RPMI8226 (cell line): ENCODE measurements at regions not wholly inside any gene's neighbourhood (a gene's known extent, or its start where the extent isn't known, plus 50 kb on each side); places are given as distances from the start of the nearest gene placed in this dataset.

Experiments
- DNase-seq: peaks from one replicate; pipeline ENCODE4 v3.0.0-alpha.2; 2015

DNA sequence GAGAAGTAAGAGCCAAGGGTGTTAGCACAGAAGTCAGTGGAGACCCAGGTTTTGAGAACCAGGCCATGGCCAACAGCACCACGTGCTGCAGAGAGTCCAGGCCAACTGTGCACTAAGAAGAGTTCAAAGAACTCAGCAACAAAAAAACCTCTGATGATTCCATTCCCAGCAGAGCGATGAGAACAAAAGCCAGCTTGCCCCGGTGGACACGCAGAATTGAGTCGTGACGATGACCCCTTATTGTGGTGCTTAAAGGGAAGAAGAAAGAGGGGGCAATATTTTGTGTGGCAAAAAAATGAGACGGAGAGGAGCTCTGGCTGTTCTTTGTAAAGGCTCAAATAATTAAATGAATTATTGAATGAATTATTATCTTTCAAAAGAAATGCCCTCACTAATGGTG, 468.3 kb upstream of the AUTS2 start:
- DNase-seq = no peak

DNA sequence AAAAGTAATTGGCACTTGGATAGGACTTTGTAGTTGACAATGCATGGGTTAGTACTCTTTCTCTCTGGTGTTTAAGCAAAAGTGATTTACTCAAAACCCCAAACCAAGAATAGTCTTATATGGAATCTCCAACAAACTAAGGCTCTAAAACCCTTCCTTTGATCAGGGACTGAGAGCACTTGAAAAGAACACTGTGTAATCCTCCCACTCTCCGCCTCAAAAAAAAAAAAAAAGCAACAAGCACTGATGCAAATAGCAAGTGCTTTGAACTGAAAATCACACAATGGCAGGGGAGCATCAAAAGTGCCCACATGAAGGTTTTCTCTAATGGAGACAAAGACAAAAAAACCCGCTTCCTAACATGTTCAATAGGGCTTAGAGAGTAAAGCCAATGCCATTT, 467.9 kb upstream of the AUTS2 start:
- no peak for DNase-seq

DNA sequence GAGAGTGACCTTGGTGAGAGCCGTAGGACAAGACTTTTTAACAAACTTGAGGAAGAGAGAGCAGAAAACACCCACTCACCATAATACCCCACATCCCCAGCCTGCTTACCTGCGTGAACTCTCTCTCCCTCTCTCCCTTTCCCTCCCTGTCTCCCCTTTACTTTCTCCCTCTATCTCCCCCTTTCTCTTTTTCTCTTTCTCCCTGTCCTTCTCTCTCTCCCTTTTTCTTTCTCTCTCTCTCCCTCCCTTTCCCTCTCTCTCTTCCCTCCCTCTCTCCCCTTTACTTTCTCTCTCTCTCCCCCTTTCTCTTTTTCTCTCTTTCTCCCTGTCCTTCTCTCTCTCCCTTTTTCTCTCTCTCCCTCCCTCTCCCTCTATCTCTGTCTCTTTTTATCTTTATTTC, 464.0 kb upstream of the AUTS2 start:
- DNase-seq = no peak

DNA sequence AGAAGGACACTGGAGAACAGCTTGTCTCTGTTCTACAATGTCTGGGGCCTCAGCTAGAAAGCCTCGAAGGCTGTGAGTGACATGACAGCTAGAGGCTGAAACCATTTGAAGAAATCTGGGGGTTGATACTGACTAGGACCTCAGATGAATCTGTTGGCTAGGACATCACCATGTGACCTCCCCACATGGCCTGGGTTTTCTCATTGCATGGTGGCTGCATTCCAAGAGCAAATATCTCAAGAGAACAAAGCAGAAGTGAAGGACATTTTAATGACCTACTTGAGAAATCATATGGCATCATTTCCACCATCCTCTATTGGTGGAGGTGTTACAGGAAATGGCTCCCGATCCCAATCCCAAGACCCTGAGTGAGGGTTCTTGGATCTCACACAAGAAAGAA, 450.6 kb upstream of the AUTS2 start:
- peak; percentile 70 for DNase-seq

DNA sequence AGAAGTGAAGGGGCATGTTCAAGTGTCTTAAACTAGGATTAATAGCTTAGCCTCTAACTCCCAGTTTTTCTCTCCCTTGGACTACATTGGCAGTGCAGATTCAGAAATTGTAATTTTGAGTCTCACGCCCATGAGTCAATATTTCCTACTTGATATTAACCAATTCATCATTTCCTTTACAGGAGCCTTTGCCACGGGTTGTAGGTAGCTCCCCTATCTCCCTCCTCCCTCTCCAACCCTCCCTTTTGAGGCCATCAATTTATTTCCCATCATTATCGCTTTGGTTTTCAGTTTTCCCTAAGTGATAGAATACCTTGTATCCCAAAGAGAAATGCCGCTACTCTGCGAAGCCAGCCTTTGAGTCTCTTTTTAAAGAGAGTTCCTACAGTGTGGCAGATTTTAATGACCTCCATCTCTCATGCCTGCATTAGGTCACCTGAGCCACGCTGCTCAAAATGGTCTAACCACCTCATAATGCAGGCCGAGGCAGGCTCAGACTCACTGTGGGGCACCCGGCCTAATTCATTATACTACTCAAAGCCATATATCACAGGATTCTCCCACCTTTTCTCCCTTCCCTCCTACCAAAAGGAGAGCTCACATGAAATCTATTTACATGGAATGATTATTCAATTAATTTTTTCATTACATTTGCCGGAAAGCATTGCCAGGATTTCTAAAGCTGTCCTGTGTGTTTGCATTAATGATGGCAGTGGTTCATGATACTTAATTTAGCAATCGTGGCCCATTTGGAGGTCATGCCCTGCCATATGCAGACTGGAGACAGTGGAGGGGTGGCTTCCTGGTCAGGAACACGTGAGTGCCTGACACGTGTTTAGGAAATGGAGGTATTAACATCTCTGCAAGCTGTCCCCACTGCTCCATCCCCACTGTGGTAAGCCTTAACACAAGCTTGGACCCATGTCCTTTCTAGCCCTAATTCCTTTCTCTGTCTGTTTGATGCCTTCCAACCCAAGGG, 448.2 kb upstream of the AUTS2 start:
- no peak for DNase-seq

DNA sequence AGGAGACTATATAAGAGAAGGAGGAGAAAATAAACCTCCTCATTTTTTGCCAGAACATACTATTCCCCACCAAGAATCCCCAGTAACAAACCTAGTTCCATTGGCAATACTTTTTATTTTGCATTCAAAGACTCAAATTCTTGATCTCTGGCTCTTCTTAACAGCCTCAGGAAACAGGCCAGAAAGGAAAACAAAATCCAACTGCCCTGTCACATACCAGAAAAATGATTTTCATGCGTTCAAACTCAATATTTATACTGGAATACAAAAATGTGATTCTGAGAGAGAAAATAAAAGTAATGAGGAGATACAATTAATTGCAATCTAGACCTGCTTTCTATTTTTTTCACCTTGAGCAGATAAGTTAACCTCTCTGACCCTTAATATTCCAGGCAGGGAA, 435.9 kb upstream of the AUTS2 start:
- no peak for DNase-seq

DNA sequence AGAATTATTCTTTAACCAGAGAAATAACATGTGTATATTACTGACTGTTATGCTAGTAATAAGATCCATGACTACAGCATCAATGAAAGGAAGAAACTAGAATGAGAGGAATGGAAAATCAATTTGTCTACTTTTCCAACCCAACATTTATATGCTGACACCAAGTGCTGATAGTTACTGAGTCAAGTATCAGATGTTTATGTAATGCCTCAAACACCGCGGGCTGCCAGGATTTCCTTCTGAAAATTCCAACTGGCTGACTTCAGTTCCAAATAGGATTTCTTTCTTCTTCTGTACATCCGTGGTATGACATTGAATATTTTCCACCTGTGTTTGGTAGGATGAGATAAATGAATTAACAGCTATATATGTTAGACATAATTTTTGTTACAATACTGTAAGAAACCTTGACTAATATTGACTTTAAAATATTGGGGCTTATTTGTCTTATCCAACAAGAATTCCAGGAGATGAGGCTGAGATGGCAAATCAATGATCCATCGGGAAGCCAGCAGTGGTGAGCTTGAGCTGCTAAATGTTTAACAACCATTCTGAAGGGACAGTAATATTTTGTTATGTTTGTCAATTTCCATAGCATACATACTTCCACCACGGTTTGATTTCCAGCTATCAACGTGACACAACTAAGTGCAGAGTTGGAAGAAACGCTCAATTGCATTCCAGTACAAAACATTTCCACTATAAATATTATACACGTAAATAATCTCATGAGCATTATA, 435.2 kb upstream of the AUTS2 start:
- no peak for DNase-seq

DNA sequence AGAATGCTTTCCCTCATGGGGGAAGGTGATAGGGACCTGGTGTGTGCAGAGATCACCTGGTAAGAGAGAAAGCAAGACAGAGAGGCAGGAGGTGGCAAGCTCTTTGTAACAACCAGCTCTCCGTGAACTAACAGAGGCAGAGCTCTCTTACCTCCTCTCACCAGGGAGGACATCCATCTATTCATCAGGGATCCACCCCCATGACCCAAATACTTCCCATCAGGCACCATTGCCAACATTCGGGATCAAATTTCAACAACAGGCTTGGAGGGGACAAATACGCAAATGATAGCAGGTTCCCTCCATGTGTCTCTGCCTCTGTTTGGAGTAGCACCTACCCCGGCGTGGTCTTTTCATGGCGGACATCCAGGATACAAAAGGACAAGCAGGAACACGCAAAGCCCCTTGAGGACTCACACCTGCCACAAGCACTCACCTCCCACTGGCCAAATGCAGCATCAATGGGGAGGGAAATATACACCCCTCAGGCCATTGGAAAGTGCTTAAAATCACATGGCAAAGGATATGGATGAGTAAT, 431.2 kb upstream of the AUTS2 start:
- DNase-seq = no peak

DNA sequence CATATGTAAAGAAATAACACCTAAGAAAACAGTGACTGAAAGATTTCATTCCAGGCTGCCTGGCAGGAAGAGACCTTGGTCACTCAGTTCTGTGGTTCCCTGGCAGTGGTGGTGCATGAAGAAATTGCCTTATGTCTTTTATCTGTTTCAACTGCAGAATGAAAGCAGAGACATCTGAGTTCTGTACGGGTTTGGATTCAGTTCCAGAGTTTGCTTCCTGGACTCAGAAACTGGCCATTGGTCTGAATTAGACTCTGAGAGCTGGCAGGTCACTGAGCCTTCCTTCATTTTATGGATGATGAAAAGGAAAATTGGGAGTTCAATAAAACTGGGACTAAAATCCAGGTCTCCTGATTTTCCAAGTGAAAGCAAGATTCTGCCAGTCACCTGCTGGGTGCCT, 428.9 kb upstream of the AUTS2 start:
- DNase-seq = no peak

DNA sequence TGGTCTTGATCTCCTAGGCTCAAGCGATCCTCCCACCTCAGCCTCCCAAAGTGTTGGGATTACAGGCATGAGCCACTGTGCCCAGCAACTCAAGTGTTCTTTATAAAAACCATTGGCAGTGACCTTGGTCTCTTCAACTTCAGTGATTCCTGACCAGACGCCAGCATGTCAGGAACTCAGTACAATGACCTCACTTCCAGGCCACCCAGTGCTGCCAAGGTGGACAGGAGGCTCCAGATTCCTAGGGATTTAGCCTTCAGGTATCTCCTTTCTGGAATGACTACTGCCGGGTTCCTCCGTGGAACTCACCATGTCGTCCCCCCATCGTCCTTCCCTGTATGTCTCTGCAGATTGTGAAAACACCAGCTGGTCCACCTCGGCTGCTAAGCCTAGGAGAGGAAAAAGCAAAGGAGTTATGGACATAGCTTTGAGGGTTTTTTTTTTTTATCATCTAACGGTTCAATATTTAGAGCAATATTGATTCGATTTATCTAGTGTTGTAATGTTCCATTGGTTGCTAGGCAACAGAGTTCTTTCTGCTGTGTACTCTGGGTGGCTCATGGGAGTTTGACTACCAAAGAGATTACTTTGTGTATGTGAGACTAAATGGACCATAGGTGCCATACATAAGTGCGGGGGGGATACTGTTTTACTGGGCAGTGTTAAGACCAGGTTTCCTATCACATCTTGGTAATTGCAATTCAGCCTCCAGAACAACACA, 425.8 kb upstream of the AUTS2 start:
- DNase-seq = no peak

DNA sequence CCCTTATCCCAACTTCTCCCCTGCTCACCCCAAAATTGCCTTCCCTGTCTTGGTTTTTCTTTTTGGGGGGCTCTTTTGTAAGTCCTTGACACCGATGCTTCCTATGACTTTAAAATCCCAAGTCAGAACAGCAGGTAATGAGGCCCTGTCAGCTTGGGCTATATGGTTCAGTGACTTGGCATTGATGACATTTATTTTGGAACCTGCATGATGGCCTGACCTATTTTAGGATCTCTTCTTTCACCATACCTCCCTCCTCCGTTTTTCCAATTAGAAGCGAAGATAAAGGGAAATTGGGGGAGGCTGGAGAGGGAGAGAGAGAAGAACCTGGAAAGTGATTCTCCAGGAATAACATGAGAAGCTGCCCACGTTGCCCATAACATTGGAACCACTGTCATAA, 424.9 kb upstream of the AUTS2 start:
- DNase-seq = no peak

DNA sequence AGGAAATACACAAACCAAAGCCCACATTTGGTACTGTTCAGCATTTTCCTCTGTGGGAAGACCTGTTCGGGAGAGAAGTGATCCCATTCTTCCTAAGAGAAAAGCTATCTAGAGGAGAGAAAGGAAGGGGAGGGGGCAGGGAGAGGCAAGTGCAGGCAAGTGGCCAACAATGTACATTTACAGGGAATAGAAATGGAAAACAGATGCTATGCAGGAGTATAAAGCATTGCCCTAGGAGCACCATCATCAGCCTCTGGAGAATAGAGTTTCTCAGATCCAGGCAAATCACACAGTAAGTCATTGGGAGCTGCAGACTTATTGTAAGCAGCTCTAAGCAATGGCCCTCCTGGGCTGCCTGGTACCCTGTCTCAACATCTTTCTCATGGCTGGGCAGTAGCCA, 424.4 kb upstream of the AUTS2 start:
- DNase-seq = no peak

DNA sequence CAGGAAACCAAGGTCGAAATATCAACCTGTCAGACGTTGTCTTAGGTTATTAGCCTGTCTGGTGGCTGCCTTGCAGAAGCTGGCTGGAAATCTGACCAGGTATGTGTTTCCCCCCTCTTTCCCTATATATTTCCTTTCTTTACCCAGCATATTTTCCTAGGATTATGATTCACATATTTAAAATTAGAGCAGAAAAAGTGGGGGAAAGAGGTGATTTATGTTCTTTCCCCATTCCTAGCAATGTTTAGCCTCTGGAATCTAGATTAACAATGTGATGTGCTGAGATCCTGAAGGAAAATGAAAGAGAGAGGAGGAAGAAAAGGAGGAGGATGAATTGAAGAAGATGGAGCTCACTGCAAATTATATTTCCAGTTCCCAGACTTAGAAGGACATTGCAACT, 421.4 kb upstream of the AUTS2 start:
- DNase-seq = no peak

DNA sequence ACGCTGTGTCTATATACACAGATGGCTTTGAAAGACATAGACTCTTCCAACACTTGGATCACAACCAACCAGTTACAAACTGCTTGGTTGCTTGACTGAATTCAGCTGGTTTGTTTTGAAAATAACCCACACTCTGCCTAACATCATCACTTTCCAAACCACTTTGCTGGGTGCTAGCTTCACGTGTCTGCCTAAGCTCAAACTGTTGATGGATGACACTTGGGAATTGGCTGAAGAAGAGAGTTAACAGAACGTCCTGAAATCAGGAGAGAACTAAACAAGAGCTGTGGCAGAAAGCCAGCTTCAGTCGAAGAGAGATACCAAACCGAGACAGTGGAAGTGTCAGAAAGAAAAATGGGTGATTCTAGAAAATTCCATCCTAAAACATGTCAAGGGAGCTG, 420.8 kb upstream of the AUTS2 start:
- peak; percentile 35 for DNase-seq

DNA sequence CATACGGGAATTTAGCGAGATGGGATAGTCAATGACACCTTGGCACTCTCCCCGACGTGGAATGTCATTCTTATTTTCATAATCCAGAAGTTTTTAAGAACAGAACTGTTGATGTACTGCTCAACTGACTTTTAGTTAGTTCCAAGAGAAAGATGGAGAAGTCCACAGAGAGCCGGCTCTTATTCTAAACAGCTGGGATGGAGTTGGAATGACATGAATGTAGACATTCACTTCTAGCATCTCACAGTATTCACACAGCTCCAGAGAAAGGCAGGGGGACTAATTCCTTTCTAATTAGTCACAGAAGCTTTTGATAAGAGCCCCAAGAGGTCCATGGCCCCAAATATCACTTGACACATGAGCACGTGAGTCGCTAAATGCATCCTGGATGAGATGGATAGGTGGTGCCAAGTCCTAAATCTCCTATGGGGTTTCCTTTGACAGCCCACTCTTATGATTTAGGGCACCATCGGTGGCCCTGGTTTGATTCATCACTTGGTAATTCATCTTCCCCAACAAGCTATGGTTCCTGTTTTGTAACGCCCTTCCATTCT, 420.3 kb upstream of the AUTS2 start:
- DNase-seq = no peak

DNA sequence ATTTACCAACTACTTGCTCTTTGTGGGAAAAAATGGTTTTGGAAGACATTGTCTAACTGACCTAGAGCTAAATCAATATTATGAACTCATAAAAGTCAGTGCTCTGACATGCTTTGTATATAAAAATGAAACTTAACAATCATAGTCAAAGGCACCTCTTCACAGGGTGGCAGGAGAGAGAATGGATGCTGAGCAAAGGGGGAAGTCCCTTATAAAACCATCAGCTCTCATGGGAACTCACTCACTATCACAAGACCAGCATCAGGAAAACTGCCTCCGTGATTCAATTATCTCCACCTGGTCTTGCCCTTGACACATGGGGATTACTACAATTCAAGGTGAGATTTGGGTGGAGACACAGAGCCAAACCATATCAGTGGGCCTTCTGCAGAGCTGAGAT, 417.6 kb upstream of the AUTS2 start:
- DNase-seq = no peak

DNA sequence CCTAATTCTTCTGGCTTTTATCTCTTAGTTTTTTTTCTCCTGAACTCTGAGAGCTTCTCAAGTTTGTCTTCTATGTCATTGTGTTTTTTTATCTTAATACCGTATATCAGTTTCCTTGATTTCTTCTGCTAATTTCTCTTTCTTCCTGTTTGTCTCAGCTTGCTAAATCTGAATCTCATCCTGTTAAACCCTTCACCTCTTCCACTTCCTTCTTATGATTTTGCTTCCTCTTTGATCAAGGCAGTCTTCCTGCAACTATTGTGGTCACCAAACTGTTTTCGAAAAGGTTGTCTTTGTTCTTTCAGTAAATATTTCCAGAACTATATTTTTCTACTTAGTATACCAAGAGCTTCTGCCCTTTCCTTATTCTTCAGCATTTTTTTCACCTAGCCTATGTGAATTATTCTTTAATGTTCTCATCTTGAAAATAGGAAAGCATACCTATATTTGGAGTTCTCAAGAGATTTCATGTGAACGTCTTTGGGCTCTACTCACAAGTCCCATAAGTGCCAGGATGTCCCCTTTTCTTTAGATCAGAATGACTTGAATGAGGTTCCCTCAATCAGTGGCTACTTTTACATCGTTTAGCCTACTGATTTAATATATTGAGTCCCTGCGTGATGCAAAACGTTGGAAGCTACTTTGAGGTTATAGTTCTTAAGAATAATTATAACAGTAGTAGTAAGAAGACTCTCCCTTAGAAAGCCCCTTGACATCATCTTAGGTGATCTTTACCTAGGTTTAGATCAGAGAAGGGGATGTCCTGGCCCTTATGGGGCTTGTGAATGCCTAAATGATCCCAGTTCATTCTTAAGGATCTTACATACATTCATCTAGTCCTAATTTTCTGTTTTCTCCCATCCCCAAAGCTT, 415.4 kb upstream of the AUTS2 start:
- no peak for DNase-seq

DNA sequence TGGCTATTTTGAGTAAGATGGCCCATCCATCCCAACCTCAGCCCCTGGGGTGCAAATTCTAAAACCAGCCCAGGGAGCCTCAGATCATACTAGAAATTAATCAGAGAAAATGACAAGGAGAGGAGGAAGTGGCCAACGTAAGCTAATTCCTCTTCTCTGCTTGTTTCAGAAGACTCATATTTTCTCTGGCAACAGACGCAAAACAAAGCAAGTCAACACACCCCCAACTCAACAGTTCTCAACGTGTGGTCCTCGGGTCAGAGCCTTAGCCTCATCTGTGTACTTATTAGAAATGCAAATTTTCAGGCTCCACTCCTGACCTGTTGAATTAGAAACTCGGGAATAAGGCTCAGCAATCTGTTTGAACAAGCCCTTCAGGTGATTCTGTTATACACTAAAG, 413.9 kb upstream of the AUTS2 start:
- DNase-seq = peak; percentile 47

DNA sequence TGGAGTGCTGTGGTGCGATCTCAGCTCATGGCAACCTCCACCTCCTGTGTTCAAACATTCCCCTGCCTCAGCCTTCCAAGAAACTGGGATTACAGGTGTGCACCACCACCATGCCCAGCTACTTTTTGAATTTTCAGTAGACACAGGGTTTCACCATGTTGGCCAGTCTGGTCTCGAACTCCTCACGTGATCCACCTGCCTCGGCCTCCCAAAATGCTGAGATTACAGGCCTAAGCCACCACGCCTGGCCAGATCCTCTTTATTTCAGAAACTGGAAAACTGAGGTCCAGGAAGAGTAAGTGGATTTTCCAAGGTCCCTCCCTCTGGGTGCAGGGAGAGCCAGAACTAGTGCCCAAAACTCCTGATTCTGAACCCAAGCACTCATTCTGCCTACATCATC, 413.1 kb upstream of the AUTS2 start:
- DNase-seq = no peak

DNA sequence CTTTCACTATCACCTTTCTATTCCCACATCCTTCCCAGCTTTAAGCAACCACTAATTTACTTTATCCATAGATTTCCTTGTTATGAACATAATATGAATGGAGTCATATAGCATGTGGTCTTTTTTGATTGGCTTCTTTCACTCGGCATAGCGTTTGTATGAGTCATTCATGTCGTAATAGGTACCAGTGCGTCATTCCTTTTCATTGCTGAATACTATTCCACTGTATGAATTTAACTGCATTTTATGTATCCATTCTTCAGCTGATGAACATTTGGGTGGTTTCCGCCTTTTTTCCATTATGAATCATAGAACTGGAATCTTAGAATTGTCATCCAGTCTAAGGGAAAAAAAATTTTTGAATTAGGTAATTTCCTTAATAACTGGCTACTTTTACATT, 411.3 kb upstream of the AUTS2 start:
- no peak for DNase-seq

DNA sequence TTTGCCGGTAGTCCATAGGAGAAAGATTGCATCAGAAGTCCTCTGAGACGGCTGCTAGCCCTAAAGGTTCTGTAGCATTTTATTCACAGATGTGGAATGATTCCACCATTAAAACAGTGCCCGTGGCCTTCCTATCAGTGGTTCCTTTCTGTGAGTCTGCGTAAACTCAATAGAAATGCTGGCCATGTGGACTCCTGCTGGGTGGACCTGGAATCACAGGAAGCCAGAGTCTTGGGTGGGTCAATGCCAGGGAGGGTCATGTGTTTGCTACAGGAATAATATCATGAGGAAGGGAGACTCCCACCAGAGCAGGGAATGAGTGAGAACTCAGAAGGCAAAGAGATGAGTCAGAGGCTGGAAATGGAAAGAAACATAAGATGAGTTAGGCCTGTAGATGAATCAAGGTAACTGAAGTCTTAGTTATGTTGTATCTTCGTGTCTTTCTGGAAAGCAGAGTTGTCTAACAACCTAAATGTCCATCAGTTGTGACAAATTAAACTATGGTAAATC, 410.4 kb upstream of the AUTS2 start:
- DNase-seq = no peak

DNA sequence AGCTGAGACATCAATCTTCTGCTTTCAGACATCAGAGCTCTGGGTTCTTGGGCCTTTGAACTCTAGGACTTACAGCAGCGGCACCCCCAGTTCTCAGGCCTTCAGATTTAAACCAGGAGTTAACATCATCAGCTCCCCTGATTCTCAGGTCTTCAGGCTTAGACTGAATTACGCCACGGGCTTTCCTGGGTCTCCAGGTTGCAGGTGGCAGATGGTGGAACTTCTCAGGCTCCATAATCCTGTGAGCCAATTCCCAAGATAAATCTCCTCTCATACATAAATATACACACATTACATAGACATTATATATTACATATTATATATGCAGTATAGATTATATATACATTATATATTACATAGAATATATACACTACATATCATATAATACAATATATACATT, 408.9 kb upstream of the AUTS2 start:
- DNase-seq = no peak
